Astrocyte of the cerebellum (primary cell): ENCODE measurements at regions not wholly inside any gene's neighbourhood (a gene's known extent, or its start where the extent isn't known, plus 50 kb on each side); places are given as distances from the start of the nearest gene placed in this dataset.

Source experiments
- DNase-seq: peaks from one replicate; pipeline ENCODE4 v3.0.0-alpha.2; 2011; ENCODE audit warnings: low read depth
- H3K4me3 ChIP-seq: 2 replicates; pipeline ENCODE4 v1.5.1; 2011; ENCODE audit warnings: mild to moderate bottlenecking, low read depth, low read length, moderate library complexity
- CTCF ChIP-seq: IDR thresholded peaks from 2 replicates; pipeline ENCODE4 v1.5.1; 2012; ENCODE audit warnings: low read length, low read depth, moderate library complexity, mild to moderate bottlenecking; ENCODE audit errors: missing control alignments
- in situ Hi-C: cut with HindIII; loops from 2 replicates; pipeline ENCODE4 v1.10.0; 2017; ENCODE audit warnings: low sequenced_read_pairs

GRCh38 chr2:9139491-9140443 is 66.8 kb upstream of the ASAP2 start:
- H3K4me3 ChIP-seq: no peak overlapping the region
- peak; percentile 85 for TF ChIP-seq CTCF
- in situ Hi-C loops: loop anchor here (5.0 kb wide), 1 partner anchor 68 kb away; the partner anchor contains the start of gene ASAP2
- no peak for DNase-seq

- no peak for DNase-seq
- in situ Hi-C loops: no loop called here
- no peak overlapping the region for H3K4me3 ChIP-seq
- no peak for TF ChIP-seq CTCF
These were observed 69.0 kb upstream of the ASAP2 start for GRCh38 chr2:9137379-9138150.

GRCh38 chr2:9135822-9136558 is 70.6 kb upstream of the ASAP2 start:
- in situ Hi-C loops: no loop called here
- no peak overlapping the region for H3K4me3 ChIP-seq
- TF ChIP-seq CTCF: no peak
- DNase-seq: no peak

GRCh38 chr2:9127316-9127715 is 79.3 kb upstream of the ASAP2 start:
- no peak for TF ChIP-seq CTCF
- in situ Hi-C loops: no loop called here
- H3K4me3 ChIP-seq: no peak overlapping the region
- DNase-seq: no peak

GRCh38 chr2:9126540-9126939 is 80.1 kb upstream of the ASAP2 start:
- H3K4me3 ChIP-seq: no peak overlapping the region
- in situ Hi-C loops: no loop called here
- DNase-seq: no peak
- no peak for TF ChIP-seq CTCF

GRCh38 chr2:9124231-9124741 is 82.3 kb upstream of the ASAP2 start:
- H3K4me3 ChIP-seq: no peak overlapping the region
- no peak for DNase-seq
- in situ Hi-C loops: no loop called here
- TF ChIP-seq CTCF: no peak
